Iris pigment epithelial cell (primary cell): ENCODE measurements at regions not wholly inside any gene's neighbourhood (a gene's known extent, or its start where the extent isn't known, plus 50 kb on each side); places are given as distances from the start of the nearest gene placed in this dataset.

Experiments
- DNase-seq: peaks from one replicate; pipeline ENCODE4 v3.0.0-alpha.2; 2011; ENCODE audit warnings: low read depth

DNA sequence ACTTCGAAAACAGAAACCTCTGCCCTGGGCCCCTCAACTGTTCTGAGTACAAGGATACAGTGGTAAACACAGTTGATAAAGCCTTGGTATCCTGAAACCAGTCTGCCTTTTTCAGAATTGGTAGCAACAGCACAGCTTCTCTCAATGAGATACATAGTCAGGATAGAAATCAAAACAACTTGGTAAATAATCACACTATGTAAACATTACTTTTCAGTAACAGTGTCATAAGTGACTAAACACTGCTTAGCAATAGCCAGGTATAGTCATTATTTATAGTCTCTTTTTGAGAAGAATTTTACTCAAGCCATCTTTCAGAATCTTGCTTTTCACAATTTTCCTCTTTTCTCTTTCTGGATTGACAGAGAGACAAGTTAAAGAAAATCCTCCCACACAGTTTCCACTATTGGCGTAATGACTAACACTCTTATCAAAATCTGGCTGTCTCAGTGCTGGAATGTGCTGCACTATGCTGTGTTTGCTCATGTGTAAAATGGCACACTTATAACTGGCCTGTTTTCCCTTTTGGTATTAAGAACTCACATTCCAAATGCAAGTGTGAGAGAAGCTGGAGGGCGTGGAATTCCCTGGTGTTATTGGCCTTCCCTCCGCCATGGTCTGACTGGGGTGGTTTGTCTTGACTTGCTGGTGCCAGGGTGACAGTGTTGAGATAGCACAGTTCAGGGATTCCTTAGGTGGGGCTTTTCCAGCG lies 368.8 kb downstream of the TDRD3 start:
- peak; percentile 20 for DNase-seq

DNA sequence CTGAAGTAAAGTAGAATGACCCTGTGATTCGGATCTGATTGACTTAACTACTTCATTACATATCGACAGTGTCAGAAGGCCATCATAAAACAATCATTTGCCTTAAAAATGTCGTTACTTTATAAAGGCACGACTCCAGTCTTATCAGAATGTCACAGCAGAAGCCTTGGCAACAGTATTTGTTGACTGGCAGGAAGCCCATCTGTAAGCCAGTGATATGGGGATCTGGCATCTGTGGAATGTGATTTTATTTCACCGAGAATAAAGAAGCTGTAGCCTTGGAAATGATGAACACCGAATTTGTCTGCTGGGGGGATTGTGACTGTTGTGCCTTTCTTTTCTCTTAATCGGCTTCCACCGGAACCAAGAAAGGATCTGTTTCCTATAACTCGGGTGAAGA lies 362.5 kb downstream of the TDRD3 start:
- peak; percentile 5 for DNase-seq

DNA sequence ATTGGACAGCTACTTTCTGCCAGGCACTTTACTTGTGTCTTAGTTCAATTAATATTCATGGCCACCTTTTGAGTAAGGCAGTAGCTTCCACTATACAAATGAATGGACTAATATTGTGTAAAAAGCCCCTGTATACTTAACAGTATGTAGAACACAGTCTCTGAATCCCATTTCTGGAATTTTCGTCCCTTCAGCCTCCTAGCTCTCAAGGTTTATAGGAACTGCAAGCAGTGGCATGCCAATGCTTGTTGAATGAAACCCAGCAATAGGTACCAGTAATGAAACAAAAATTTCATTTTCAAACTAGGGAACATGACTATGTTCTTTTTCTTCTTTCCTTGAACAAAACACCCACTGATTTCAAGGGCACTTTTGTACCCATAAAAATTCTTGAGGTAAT lies 361.6 kb downstream of the TDRD3 start:
- DNase-seq, result no peak

DNA sequence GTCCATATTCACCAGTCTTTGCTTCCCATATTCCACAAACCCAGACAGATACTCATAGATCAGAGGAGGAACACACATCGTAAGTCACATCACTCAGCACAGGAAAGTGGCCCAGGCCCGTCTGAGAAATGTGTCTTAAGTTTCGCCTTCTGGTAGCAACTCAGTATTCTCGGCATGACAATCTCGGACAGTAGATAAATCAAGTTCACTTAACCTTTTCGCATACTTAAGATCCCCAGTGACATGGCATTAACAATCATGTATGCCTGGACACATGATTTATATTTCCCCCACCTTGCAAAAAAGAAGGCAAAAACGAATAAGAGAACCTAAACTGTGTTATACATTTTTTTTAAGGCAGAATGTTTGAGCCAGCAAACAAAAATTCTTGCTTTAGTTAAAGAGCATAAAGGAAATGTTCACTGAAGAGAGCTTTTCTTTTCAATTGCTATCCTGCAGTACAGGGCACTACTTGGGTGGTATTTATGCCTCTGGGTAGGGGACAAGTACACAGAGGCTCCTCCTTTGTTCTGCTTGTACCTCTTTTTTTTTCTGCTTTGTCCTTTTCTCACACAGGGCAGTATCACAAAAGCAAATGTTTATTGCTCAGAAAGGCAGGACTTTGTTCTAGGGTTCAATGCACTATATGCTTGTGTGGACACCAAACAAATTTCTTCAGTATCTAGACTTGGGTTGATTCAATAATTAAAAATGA lies 360.6 kb downstream of the TDRD3 start:
- DNase-seq, result no peak

DNA sequence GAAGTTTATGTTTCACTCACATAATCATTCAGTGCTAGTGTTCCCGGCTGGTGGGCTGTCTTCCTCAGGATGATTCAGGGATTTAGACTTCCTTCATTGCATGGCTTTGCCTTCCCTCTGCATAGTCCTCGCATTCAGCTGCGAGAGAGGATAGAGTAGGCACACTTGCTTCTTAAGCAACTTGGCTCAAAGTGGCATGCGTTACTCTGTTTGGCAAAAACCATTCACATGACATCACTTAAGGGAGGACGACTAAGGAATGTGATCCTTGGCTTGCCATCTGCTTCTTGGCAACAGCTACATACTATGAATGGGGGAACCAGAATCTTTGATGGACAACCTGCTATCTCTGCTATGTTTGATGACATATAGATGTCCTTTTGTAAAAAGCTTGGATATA lies 359.3 kb downstream of the TDRD3 start:
- no peak for DNase-seq

DNA sequence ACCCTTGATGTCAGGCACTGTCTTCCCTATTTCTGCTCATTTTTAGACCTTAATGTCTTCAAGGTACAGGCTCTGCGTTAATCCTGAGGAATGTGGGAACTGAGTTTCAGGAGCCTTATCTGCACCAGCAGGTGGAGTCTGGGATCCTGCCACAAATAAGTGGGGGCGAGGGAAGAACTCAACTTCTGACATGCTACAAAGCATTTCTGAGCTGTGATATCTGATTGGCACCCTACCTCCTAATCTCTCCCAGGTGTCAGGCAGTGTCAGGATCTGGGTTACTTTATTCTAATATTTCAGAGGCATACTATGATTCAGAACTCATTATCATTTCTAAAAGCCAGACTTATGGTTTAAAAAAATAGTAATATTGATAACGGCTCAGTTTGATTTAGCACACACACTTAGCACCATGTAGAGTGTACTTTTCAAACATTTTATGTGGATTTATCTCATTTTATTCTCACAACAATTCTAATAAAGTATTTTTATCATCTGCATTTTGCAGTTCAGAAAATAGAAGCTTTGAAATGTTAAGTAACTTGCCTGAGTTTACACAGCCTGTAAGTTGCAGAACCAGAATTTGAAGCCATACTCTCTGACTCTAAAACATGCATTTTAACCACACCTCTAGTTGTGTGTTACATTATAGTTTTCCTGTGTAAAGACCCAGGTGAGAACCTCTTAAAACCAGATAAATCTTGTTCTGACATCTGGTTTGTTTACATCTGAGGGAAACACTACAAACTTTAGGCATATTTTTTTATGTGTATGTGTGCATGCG lies 358.6 kb downstream of the TDRD3 start:
- DNase-seq, result no peak

DNA sequence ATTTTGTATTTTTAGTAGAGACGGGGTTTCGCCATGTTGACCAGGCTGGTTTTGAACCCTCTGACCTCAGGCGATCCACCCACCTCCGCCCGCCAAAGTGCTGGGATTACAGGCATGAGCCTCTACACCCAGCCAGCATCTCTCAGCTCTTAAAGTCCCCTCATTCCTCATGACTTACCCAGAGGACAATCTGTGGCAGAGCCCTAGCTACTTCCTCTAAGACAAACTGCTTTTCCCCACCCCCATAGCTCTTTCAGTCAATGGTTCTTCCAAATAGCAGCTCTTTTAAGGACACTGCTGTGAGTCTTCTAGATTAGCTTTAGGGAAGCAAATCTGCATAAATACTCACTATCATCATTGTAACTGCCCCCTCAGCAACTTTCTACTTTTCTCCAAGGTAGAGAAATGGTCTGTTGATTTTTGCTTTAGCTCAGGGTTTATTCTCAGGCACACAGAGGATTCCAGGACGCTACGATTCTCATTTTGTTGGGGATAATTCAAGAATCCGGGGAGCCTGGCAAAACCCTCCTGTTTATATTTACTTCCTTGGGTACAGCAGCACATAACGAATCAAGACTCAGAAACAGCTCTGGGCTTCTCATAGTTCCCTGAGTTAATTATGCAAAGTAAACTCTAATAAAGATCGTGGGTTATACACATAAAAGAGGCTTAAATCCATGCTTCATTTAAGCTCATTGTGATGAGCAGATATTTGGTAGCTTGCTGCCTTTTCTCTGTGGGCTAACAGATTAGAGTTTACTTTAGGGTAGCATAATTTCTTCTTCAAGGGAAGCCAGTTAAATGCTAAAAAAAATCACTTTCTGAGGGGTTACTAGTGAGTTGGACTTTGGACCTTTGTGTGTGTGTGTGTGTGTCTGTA lies 357.4 kb downstream of the TDRD3 start:
- DNase-seq, result no peak

DNA sequence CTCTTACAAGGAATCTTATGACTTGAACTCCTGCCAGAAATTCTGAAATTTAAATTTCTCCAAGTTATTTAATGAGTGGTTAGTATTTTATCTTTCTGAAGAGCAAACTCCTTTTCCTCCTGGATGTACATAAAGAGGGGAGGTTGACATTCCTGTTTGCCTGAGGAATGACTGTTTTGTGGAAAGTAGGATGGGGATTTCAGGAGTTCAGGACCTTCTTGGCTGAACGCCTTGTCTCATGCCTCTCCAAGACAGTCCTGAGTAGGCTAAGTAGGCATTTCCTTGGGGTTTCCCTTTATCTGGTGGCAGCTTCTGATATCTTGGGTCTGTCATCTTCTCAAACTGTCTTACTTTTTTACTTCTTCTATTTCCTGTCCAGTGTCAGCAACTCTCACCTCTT lies 356.6 kb downstream of the TDRD3 start:
- DNase-seq, result no peak

DNA sequence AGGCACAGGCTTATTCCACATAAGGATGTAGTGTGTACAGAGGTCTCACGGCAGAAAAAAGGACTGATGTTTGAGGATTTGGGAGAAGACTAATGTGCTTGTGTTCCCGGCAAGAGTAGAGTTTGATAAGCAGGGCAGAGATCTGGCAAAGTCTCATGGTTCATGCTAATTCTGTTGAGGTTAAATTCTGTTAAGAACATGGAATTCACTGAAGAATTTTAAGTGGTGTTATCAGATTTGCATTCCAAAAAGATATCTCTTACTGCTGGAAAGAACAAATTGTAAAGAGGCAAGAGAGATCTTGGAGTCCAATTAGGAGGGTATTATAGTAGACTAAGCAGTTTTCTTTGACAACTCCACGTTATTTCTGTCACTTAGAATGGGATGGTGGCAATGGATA lies 348.3 kb downstream of the TDRD3 start:
- no peak for DNase-seq

DNA sequence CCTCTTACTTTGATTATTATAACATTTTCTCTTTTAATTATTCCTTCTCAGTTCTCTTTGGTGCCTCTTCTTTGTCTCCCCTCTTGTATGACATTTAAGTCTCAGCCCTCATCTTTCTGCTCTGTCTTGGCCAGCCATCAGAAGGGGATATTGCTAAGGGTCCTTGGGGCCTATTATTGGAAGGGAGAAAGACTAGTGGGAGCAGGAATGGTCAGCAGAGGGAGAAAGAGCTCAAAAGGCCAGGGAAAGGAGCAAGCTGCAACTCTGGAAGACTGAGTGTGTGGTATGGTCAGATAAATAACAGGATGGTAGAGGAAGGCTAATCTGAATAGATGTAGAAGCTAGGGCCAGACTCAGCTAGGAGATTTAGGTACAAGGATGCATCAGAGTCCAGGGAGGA lies 336.9 kb downstream of the TDRD3 start:
- no peak for DNase-seq

DNA sequence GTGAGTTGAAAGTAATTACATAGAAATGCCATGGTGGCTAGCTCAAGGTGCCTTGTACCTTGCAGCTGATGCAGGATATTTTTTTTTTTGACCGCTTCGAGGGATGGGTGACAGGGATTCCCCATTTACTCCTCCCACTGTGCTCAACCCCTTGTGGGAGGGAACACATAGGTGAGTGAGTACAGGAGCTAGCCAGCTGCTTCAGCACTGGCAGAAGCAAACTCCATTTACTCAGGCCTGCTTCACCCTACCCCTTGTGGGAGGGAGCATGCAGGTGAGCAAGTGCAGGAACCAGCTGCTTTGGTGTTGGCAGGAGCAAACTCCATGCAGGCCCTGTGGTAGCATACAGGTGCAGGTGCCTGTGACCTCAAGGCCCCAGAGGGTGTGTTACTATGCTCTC lies 330.1 kb downstream of the TDRD3 start:
- no peak for DNase-seq

DNA sequence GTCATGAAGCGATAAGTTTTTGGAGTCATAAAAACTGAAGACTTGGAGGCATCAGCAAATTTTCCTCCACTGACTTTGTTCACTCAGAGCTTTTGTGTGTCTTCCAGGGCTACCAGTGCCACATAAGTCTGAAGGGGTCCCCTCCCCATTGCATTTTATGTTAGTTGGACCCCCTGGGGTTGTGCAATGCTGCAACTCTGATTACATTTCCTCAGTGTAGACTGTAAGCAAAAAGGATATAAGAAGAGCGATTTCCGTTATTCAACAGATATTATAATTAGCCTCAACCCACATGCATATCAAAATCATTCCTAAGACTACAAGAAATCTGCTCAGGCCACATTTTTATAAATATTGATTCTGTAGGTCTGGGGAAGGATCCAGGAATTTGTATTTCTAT lies 324.0 kb downstream of the TDRD3 start:
- DNase-seq, result no peak

DNA sequence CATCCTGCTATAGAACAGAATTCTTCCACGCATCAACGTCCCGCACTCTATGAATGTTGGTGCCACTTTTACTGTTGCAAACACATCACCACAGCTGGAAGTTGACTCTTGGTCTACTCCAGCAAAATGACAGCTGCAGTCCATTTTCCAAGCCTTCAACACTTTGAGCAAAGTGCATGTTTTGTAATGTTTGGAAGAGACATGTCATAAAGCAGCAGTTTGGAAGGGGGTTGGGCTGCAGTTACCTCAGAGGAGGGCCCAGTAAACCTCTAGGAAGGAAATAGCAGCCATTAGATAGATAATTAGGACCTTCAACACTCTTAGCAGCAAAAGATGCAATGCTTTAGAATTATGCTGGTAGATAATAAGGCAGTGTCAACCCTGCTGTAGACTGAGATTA lies 323.6 kb downstream of the TDRD3 start:
- no peak for DNase-seq

DNA sequence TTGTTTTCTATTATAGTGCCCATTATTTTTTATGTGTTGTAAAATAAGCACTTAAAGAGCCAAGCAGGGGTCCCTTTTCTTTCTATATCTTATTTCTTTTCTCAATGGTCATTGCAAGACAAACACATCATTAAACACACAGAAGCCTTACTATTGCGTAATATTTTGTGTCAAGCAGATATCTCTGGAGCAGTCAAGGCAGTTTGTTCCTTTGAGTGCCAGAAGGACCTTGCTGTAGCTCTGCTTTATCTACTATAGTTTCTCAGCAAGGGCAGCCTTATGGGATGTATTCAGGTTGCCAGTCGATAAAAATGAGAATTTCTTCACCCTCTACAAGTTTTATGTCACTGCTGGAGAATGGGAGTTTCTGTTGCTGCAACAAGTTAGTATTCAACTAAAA lies 319.3 kb downstream of the TDRD3 start:
- DNase-seq, result no peak

DNA sequence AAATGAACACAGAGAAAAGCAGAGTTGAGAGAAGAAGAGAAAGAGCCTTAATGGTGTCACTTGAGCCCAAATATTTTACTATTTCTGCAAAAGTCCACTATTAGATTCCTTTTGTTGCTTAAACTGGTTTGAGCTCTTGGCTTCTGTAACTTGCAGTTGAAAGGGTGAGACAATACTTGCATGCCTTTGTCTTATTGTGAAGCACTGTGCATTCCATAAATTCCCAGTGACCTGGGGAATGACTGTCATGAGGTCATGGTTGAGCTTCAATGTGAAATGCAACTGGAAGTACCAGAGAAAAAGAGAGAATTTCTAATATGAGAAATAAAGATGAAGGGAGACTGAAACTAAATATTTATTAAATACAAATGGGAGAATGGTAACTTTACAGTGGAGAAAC lies 310.9 kb downstream of the TDRD3 start:
- no peak for DNase-seq

DNA sequence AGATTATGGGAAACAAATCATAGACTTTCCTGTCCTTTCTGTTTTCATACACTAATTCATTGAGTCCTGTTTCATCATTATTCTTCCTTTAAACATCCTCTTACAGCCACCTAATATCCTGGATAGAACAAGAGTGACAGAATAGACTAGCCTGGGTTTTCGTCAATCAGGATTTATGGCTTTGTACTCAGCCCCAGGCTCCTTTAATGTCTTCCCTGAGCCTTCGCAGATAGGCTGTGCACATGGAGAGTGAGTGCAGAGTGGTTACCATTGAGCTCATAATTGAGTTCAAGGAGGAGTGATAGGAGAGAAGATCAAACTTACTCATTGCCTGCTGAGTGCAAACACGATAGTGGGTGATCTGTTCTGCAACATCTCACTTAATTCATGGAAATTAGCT lies 304.9 kb downstream of the TDRD3 start:
- DNase-seq, result no peak

DNA sequence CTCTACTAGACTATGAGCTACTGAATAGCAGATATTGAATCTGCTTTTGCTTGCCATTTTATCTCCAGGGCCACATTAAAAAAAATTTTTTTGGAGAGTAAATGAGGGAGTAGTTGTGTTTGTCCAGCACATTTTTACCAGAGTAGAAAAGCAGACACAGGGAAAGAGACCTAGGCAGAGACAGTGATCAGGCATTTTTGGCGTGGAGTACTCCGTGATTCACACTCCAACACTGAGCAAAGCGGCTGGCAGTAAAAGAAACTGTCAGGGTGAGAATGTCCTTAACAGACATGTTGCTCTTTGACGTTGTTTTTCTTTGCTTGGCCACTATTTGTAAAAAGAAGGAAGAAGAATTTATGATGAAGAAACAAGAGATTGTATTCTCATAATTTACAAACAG lies 304.0 kb downstream of the TDRD3 start:
- DNase-seq, result no peak

DNA sequence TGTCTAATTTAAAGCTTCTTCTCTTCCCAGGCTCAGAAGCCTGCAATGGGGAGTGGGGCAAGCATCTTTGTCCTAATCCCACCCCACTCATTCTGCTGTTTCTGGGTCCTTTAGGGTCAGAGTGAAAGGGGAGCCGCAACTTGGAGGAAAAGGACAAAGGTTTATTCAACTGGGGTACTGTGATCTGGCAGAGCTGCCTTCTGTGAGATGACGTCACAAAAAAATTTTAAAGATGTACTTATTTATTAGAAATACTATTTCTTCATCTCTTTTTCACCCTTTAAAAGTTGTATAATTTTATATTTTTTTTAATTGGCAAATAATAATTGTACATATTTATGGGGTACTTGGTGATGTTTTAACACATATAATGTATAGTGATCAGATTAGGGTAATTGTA lies 302.6 kb downstream of the TDRD3 start:
- no peak for DNase-seq

DNA sequence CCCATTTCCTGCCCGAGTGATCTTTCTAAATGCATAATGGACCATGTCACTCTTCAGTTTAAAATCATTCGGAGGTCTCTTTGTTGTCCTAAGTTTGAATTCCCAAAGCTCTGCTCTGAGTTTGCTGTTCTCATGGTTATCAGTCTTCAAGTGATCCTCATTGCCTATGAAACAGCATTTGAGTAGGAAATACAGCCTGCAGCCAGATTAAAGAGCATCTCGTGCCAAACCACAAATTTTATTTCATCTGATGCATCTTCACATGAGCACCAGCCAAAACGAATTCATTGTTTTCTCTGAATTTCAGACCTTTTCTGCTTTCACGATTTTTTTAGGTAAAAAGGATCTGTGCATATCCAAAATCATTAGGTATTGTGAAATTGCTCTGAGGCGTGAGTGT lies 299.6 kb downstream of the TDRD3 start:
- no peak for DNase-seq

DNA sequence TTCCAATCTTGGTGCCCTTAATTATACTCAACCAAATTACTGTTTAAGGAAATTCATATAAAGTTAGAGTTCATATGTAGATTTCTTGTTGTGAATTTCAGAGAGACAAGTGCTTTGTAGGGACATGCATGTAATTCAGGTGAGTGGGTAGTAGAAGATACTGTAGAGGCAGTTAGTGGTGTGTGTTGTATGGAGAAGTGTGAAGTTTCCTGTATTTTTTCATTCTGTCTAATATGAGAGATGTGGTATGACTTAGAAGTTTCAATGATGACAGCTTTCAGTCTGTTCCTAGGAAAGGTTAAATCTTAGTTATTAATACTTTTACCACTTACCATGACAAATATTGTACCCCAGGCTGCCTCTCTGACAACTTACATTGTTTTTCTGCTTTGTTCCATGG lies 294.2 kb downstream of the TDRD3 start:
- no peak for DNase-seq

DNA sequence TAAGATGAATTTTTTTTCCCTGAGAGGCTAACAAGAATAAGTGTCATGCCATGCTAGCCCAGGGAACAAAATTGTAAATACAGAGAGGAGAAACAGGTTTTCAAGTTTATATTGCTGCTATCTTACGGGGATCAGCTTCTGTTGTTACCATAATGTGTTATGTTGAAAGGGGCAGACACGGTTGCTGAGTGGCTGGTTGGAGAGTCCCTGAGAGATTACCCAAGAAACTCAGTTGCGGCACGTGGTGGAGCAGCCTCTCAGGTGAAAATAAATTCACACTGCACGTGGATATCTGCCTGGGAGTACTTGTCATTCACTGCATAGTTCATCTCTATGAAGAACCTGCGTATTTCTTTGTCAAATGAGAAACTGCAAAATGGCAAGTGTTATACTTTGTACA lies 293.6 kb downstream of the TDRD3 start:
- DNase-seq, result no peak

DNA sequence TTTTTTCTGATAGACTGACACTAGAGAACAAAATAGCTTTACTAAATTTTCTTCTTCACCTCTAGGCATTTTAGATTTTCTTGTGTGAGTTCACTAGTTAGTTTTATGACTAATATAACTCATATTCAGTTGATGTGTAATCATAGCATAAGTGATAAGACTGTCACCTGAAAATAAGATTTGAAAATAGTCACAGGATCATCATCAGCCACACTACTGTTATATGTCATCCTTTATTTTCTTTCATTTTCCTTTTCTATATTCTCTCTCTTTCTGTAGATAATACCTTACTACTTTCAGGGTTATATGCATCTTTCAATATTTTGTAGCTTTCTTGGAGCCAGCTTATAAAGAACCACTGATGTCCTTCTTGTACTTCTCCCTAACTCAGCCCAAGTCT lies 292.6 kb downstream of the TDRD3 start:
- no peak for DNase-seq
